ENCODE measurements at regions not wholly inside any gene's neighbourhood (a gene's known extent, or its start where the extent isn't known, plus 50 kb on each side); places are given as distances from the start of the nearest gene placed in this dataset.

- DNase-seq: no peak
Observed at GRCh38 chr12:105713606-105714305, 383.3 kb downstream of the C12orf75 start.

GRCh38 chr12:105716621-105717020 is 386.1 kb downstream of the C12orf75 start:
- DNase-seq: no peak

DNA sequence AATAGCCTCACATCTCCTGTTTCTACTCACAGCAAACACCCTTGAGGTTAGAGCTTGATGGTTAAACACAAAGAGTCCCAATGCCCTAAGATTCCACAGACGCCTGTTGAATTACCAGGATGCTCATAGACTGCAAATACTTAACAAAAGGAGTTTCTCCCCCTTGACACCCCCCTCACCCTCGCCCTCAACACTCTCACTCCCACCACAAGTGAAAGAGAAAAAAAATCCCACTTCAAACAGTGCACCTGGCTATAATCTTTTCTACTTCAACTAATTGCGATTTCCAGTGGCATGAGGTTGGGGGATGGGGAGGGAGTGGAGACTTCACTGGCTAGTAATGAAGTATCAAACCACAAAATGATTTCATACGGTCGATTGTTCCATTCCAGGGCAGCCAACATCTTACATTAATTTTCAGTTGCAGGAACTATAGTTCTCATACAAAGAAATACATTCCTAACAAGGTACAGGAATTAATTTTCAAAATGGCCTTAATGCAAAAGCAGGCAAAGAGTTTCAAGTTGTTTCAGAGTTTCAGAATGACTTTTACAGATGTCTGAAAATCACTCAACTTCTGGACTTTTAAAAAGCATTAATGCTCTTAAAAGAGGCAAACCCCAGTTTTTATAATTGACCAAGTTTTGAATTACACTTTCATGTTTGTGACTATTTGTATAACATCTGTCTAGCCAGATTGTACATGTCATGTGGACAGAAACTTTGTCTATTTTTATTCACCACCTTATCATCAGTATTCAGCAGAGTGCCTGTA is 390.7 kb downstream of the C12orf75 start:
- DNase-seq: no peak

- no peak for DNase-seq
Observed at GRCh38 chr12:105721891-105722290, 391.4 kb downstream of the C12orf75 start.

DNA sequence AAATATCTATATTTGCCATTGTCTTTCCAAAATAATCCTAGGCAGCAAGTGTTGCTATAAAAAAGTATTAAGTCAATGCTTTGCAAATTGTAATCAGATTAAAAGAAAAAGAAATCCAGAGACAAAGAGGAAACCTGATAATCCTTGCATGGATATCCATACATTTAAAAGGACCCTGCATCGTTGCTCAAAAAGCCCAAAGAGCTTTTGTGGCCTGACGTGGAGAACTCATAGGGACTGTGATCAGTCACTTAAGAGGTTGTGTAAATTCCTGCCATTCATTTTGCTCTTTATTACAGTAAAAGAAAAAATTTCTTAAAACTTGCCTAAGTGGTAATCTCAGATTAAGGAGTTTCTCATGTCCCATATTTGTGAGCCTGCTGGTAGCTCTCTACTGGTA is 392.6 kb downstream of the C12orf75 start:
- DNase-seq: no peak

- no peak for DNase-seq
Observed at GRCh38 chr12:105723494-105723893, 393.0 kb downstream of the C12orf75 start.

DNA sequence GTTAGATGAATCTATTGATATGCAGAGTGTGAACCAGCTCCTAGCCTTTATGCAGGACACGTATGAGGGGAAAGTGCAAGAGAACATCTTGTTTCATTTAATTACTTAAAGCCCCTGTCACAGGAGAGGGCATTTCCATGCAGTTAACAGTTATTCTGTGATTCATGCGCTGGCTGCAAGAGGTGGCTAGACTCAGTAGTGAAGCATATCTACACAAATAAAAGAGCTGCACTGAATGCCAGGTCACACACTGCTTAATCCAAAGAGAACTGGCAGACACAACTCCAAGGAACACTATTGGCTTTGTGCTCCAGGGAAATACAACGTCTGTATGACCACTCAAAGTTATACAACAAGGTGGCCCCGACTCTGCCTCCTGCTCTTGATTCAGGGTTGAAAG is 394.1 kb downstream of the C12orf75 start:
- DNase-seq: peak; percentile 4

DNA sequence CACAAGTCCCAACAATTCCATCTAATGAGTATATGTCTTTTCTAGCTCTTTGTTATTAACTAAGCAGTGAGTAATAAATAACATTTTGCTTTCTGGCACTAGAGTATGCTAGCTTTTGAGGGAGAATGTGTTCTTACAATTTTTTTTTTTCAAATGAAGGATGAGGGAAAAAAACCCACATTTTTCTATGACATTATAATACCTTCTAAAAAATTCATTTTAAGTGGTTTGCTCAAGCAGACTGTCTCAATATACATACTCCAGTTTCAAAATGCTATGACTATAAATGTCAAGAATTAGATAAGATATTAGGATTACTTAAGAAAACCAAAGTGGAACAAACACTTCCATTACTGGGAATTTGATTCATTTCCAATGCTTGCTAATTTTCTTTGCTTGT is 394.6 kb downstream of the C12orf75 start:
- no peak for DNase-seq

DNA sequence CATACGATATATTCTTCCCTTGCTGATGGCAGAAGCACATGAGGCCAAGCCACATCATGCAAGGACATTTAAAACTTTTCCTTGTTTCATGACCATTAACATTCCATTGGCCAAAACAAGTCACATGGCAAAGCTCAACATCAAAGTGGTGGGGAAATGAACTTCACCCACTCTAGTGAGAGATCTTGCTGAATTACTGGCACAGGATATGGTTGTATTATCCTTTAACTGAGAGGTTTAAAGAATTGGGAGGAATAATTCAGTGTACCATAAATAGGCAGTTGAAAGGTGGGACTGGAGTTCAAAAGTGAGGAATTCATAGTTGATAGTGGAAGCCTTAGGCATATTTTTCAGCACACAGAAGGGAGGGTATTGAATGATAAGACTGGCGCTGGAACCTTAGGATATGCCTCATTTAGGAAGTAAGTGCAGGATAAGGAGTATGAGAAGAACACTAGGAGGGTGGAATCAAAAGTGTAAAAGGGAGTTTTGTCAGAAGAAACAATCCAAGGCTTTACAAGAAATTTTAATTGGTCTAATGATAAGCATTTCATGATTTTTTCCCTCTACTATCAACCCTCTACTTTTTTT is 398.8 kb downstream of the C12orf75 start:
- DNase-seq: no peak

- DNase-seq: no peak
Observed at GRCh38 chr12:105729926-105730325, 399.4 kb downstream of the C12orf75 start.

- DNase-seq: no peak
Observed at GRCh38 chr12:105733579-105733978, 403.1 kb downstream of the C12orf75 start.

DNA sequence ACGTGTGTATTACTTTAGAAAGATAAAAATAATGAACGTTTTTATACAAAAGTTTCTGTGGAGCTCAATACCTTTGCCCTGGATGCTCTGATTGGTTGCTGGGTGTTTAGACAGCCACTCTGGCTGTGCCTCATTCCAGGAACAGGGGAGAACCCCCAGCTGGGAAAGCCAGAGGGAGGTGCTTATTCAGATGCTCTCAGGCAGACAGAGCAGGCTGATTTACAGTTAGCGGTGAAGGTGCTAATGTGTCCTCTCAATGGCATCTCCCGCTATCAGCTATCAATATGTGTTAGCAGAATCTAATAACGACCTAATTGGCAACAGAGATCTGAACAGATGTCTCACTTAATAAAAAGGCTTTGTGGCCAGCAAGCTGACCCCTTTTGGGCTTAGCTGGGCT is 402.3 kb downstream of the NUAK1 start:
- DNase-seq: no peak

- no peak for DNase-seq
Observed at GRCh38 chr12:105738051-105738450, 400.7 kb downstream of the NUAK1 start.

GRCh38 chr12:105740369-105740768 is 398.4 kb downstream of the NUAK1 start:
- no peak for DNase-seq

DNA sequence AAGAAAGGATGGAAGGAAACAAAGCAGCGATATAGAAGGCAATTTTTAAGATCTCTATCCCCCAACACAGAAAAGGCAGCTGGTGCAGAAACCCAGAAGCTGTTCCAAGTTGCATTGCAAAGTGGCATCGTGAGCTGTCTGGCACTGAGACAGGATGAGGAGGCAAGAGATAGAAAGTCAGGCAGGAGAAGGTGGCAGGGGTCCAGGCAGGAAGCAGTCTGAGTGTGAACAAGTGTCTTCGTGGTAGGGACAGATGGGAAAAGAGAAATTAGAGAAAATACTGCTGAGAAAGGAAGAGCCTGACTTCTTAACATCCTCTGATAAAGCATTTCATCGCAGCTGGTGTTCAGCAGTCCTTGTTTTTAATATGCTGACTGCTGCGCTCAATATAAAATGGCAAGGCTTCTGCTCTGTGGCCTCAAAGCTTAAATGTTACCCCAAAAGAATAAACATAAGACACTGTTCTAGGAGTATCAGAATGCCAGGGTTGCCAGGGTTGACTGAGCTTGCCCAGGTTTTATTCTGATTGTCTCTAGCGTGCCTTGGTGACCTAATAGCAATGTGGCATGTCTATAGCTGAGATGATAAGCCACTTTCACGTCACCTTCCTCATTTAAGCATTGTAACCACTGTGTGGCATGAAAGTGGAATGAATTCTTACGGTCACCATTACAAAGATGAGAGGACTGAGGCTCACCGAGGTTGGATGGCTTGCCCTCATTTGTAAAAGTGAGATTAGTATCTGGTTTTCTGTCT is 397.6 kb downstream of the NUAK1 start:
- DNase-seq: peak; percentile 80

- DNase-seq: peak; percentile 51
Observed at GRCh38 chr12:105741786-105742566, 396.8 kb downstream of the NUAK1 start.

- no peak for DNase-seq
Observed at GRCh38 chr12:105742567-105742874, 396.2 kb downstream of the NUAK1 start.

DNA sequence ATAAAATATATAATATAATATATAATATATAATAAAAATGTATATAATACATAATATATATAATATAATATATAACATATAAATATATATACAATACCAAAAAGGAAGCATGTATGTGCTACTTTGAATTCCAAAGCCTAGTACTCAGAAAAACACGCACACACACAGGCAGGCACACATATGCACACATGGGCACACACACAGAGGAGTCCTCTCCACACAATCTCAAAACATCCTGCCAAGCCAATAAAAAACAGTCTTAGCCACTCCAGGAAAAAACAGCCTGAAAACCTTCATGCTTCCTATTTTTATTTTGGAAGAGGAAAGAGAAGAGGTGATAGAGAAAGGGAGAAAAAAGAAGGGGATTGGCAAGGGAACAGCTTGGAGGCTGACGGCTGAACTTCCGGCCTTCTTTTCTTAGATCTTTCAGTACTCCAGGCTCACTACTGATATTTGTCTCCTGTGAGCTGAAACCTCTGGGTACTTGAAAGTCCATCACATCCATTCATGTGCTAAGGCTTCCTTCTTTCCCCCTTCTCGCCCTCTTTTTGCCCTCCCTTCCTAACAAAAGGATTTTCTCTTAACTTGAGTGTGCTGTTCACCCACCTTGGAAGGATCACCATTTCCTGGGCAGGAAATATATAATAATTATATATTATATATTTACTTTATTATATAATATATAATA is 394.2 kb downstream of the NUAK1 start:
- no peak for DNase-seq

DNA sequence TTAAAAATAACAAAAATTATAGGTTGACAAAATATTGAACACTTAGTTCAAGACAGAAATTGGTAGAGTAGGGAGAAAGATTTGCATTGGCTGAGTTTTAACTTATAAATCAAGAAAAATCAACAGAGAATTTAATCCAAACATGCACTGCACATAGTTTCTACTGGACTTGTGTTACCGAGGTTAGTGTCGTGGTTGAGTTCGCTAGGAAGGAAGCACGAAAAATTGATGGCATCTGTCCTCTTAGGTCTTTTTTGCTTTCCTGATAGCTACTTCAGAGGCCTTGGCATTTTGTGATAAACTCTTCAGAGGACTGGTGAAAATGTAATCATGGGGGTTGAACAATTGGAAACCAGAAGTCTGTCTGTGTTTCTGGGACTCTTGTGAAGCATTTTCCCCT is 392.9 kb downstream of the NUAK1 start:
- DNase-seq: no peak

- DNase-seq: peak; percentile 75
Observed at GRCh38 chr12:105748806-105749600, 389.8 kb downstream of the NUAK1 start.

DNA sequence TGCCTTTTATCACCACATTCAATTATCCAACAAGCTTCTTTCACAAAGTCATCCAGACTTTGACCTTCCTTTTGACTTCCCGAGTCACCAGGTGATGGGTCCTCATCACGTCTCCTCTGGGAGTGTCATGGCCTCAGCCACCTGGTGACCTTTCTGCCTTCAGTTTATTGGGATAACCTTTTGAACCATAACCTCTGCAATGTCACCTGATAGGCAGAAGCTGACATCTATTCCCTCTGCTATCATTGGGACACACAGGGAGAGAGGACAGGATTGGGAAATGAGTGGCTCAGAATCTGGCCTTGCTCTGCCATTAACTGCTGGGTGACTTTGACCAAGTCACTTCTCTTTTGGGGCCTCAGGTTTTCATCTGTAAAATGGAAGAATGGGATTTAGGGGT is 388.7 kb downstream of the NUAK1 start:
- no peak for DNase-seq

Measured in occipital lobe (tissue), 1 donor.